ENCODE measurements at regions not wholly inside any gene's neighbourhood (a gene's known extent, or its start where the extent isn't known, plus 50 kb on each side); places are given as distances from the start of the nearest gene placed in this dataset.
A peak's percentile ranks its signal among the peaks of the same experiment; 100 is the strongest.

GRCh38 chr4:128381748-128382559 lies 94.3 kb upstream of the PGRMC2 start:
- no peak for DNase-seq

GRCh38 chr4:128380306-128380705 lies 92.7 kb upstream of the PGRMC2 start:
- no peak for DNase-seq

DNA sequence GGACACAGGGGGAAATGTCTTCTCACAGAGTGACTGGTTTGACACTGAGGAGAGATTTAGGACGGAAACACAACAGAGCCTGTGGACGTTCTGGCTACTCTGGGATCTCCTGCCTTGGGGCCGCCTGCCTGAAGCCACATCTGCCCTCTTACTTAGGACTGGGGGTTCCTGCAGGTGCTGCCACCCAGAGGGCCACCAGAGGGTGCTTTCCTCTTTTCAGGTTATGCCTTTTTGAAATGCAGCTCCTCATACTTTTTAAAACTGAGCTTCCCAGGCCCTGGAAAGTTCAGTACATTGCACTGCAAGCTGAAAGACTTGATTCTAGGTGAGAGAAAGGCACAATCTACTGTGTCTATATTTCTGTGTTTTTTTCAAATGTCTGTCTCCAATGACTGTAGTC lies 92.2 kb upstream of the PGRMC2 start:
- DNase-seq = peak in 1 of 3 donors; percentile 9

GRCh38 chr4:128378668-128379067 lies 91.1 kb upstream of the PGRMC2 start:
- no peak for DNase-seq

DNA sequence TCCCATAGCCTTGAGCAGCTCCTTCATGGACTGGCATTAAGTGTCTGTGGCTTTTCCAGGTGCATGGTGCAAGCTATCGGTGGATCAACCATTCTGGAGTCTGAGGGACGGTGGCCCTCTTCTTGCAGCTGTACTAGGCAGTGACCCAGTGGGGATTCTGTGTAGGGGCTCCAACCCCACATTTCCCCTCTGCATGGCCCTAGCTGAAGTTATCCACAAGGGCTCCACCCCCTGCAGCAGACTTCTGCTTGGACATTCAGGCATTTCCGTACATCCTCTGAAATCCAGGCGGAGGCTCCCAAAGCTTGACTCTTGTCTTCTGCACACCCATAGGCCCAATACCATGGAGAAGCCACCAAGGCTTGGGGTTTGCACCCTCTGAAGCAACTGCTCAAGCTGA lies 89.3 kb upstream of the PGRMC2 start:
- no peak for DNase-seq

GRCh38 chr4:128376303-128376702 lies 88.7 kb upstream of the PGRMC2 start:
- DNase-seq = no peak

GRCh38 chr4:128373628-128374027 lies 86.0 kb upstream of the PGRMC2 start:
- no peak for DNase-seq

GRCh38 chr4:128371876-128372275 lies 84.3 kb upstream of the PGRMC2 start:
- no peak for DNase-seq

GRCh38 chr4:128371001-128371777 lies 83.6 kb upstream of the PGRMC2 start:
- DNase-seq = no peak

- no peak for DNase-seq
Observed at GRCh38 chr4:128366212-128366611, 78.6 kb upstream of the PGRMC2 start.

GRCh38 chr4:128364565-128364964 lies 77.0 kb upstream of the PGRMC2 start:
- DNase-seq = no peak

- no peak for DNase-seq
Observed at GRCh38 chr4:128363966-128364365, 76.4 kb upstream of the PGRMC2 start.

- DNase-seq = no peak
Observed at GRCh38 chr4:128362760-128363159, 75.1 kb upstream of the PGRMC2 start.

- DNase-seq = no peak
Observed at GRCh38 chr4:128359422-128359821, 71.8 kb upstream of the PGRMC2 start.

DNA sequence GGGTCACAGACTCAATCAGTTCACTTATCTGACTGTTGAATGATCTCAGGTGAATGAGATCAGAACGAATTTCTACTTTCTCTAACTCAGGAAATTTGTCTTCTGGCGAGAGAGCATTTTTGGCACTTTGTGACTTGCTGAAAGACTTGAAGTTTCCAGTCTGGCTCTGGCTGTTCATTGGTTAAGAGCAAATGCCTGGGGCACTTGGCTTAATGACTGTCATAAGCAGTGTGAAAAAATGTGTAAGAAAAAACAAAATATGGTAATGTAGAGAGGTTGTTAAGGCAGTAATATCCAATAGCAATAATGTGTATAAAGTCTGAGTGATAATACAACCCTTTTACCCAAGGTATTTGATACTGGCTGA lies 71.3 kb upstream of the PGRMC2 start:
- no peak for DNase-seq

DNA sequence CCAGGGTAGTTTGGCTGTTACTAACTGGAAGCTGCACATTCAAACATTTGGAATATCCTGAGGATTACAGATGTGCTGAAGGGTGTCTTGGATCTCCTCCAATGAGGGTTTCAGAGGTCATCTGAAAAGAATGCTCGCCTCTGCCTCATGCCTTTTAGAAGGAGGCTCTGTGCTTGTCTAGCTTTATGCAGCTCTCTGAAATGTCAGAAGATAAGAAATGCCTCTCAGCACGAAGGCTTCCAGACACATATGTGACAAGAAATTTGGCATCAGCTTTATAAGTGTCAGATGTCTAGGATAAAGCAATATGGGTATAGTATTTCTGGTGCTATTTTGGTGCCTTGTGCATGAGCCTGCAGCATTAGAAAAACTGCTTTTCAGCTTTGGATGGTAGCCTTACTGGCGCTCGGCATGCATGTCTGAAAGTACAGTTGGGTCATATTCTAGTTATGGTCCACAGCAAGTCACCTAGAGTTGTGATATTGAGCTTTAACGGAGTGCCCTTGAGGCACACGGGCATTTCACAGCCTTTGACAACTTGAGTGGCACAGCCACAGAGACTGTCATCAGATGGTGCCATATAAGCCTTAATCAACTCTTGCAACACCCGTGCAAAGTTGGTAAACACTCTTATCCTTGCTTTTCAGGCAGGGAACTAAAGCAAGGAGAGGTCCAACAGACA lies 70.8 kb upstream of the PGRMC2 start:
- no peak for DNase-seq

DNA sequence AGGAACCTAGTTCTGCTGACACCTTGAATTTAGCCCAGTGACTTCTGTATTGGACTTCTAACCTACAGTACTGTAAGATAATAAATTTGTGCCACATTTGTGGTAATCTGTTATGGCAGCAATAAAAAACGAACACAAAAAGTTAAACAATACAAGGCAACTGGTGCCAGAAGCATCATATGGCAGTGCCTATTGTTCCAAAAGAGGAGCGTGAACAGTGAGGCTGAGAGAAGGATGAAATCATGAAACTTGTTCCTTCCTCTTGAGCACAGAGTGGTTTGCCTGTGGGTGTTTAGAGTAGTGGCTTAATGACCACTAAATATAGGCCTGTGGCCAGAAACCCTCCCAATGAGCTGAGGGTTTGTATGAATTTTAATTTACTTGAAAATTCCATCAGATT lies 69.7 kb upstream of the PGRMC2 start:
- no peak for DNase-seq

DNA sequence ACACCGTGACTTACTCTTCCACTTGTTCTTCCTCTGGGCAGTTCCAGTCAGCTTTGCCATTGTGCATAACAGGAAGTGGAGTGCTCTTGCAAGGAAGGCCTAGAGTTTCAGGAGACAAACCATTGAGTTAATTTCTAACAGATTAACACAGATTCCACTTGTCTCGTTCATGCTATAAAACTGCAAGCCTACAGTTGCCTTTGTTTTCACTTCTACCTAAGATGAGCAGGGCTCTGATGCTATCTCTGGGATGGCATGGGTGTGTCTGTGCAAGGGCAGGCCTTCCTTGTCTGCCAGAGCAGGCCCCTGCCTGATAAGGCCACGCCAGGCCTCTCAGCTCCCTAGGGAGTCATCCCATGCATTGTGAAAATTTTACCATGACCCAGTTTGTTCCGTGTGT lies 67.7 kb upstream of the PGRMC2 start:
- DNase-seq = no peak

GRCh38 chr4:128354205-128354821 lies 66.7 kb upstream of the PGRMC2 start:
- DNase-seq = peak; percentile 6 to 21 (median 14)

DNA sequence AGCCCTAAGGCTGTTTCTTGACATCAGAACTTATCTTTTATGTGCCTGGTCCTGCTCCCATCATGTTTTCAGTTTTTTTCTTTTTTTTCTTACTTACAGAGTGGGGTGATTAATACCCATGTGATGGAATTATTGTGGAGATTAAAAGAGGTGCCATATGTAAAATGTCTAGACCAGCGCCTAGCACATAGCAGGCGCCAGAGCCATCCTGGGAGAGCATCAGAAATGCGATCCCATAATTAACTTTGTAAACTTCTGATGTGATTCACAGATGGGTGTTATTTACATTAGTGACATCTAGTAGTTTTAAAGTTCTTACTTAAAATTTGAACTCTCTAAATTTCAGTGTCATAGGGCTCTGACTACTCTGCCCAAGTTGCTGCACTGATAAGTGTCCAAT lies 66.2 kb upstream of the PGRMC2 start:
- DNase-seq = no peak

DNA sequence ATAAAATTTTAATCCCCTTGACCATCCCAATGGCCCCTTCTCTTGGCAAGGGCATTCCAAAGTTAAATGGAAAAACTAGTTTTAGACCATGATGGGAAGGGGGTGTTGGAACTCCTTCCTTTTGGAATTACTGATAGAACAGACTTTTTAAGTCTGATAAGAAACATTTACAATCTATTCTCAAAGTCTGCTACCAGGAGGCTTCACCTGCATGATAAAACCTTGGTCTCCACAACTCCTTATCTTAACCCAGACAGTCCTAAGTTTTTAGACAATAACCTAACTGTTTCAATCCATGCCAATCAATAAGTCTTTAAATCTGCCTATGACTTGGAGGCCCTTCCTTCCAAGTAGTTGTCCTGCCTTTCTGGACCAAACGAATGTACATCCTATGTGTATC lies 63.9 kb upstream of the PGRMC2 start:
- DNase-seq = no peak

DNA sequence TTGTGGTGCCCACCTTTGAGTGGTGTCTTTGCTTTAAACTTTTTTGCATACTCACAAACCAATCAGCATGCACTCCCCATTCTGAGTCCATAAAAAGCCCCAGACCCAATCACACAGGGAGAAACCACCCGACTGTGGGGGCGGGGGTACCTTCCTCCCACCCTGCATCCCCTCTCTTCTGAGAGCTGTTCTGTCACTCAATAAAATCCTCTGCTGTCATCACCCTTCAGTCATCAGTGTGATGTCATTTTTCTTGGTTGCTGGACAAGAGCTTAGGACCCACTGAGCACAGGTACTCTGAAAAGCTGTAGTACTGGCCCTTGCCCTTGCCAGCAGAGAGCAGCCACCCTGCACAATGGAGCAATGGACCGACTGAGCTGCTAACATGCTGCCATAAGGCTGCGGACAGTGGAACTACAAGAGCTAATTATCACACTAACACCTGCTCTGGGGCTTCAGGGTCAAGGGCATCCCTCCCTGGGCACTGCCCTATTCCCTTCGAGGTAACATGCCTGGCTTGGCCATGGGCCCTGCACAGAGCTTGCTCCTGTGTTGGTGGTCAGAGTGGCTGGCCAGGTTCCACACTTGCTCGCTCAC lies 62.9 kb upstream of the PGRMC2 start:
- DNase-seq = no peak

- no peak for DNase-seq
Observed at GRCh38 chr4:128349921-128350320, 62.3 kb upstream of the PGRMC2 start.

All from suppressor macrophage treated with lipopolysaccharide for 1 hour (primary cell).